ENCODE measurements at regions not wholly inside any gene's neighbourhood (a gene's known extent, or its start where the extent isn't known, plus 50 kb on each side); places are given as distances from the start of the nearest gene placed in this dataset.

GRCh38 chr2:117378653-117379052, 435.8 kb upstream of the DDX18 start:
- no peak for TF ChIP-seq HDGF (IDR thresholded peaks at IDR 0.05; ENCODE audit: borderline replicate concordance)
- no peak for TF ChIP-seq FOXM1 (IDR thresholded peaks at IDR 0.05; ENCODE audit: borderline replicate concordance)
- TF ChIP-seq TARDBP (IDR thresholded peaks at IDR 0.05) = no peak
- no peak for TF ChIP-seq SP1 (IDR thresholded peaks at IDR 0.05)
- TF ChIP-seq SUZ12 (IDR thresholded peaks at IDR 0.05) = no peak
- no peak for TF ChIP-seq ZNF384 (IDR thresholded peaks at IDR 0.05)
- no peak for TF ChIP-seq BHLHE40 (IDR thresholded peaks at IDR 0.05; ENCODE audit: borderline replicate concordance)
- TF ChIP-seq ELF4 (IDR thresholded peaks at IDR 0.05) = no peak
- TF ChIP-seq PKNOX1 (IDR thresholded peaks at IDR 0.05) = no peak

Measured in HEK293T (cell line).